ENCODE measurements at regions not wholly inside any gene's neighbourhood (a gene's known extent, or its start where the extent isn't known, plus 50 kb on each side); places are given as distances from the start of the nearest gene placed in this dataset.

GRCh38 chr5:169460123-169460522, 123.5 kb upstream of the SPDL1 start:
- Histone ChIP-seq H3K9me3 (ENCODE audit: low read depth, low read length) (no peaks in the 10 kb centered on the region), H4K20me1 (ENCODE audit: insufficient read depth, low read length) (no peaks in the 10 kb centered on the region), H2AFZ (ENCODE audit: low read length) (no peak overlapping the region), H3K27ac (ENCODE audit: low read depth, low read length) (no peak overlapping the region), H3K36me3 (ENCODE audit: insufficient read depth, low read length) (no peaks in the 10 kb centered on the region), H3K4me3 (ENCODE audit: insufficient read depth, low read length) (no peak overlapping the region), H3K4me2 (ENCODE audit: insufficient read depth, low read length) (no peak overlapping the region), H3K79me2 (ENCODE audit: insufficient read depth, low read length) (no peaks in the 10 kb centered on the region), H3K27me3 (ENCODE audit: insufficient read depth, low read length) (no peaks in the 10 kb centered on the region), H3K4me1 (ENCODE audit: insufficient read depth, low read length) (no peaks in the 10 kb centered on the region)
- DNase-seq (ENCODE audit: insufficient read length, low spot score, missing footprints) = no peak
- TF ChIP-seq CTCF (IDR thresholded peaks at IDR 0.05; ENCODE audit: extremely low read depth, low read depth, low read length) = no peak

- TF ChIP-seq CTCF (IDR thresholded peaks at IDR 0.05; ENCODE audit: extremely low read depth, low read depth, low read length) = no peak
- no peak overlapping the region for H2AFZ ChIP-seq (ENCODE audit: low read length)
- no peak overlapping the region for H3K4me3 ChIP-seq (ENCODE audit: insufficient read depth, low read length)
- H3K27ac ChIP-seq (ENCODE audit: low read depth, low read length) = no peak overlapping the region
- DNase-seq (ENCODE audit: insufficient read length, low spot score, missing footprints) = no peak
- no peaks in the 10 kb centered on the region for H3K27me3 ChIP-seq (ENCODE audit: insufficient read depth, low read length)
- no peaks in the 10 kb centered on the region for H3K36me3 ChIP-seq (ENCODE audit: insufficient read depth, low read length)
- no peaks in the 10 kb centered on the region for H3K79me2 ChIP-seq (ENCODE audit: insufficient read depth, low read length)
- no peak overlapping the region for H3K4me2 ChIP-seq (ENCODE audit: insufficient read depth, low read length)
- no peaks in the 10 kb centered on the region for H3K9me3 ChIP-seq (ENCODE audit: low read depth, low read length)
- H3K4me1 ChIP-seq (ENCODE audit: insufficient read depth, low read length) = no peaks in the 10 kb centered on the region
- no peaks in the 10 kb centered on the region for H4K20me1 ChIP-seq (ENCODE audit: insufficient read depth, low read length)
Measured at GRCh38 chr5:169458221-169458620, 125.4 kb upstream of the SPDL1 start.

- Histone ChIP-seq H2AFZ (ENCODE audit: low read length) (no peak overlapping the region), H3K4me1 (ENCODE audit: insufficient read depth, low read length) (no peaks in the 10 kb centered on the region), H3K36me3 (ENCODE audit: insufficient read depth, low read length) (no peaks in the 10 kb centered on the region), H3K4me2 (ENCODE audit: insufficient read depth, low read length) (no peak overlapping the region), H3K27ac (ENCODE audit: low read depth, low read length) (no peak overlapping the region), H3K79me2 (ENCODE audit: insufficient read depth, low read length) (no peaks in the 10 kb centered on the region), H3K4me3 (ENCODE audit: insufficient read depth, low read length) (no peak overlapping the region), H3K9me3 (ENCODE audit: low read depth, low read length) (no peaks in the 10 kb centered on the region), H3K27me3 (ENCODE audit: insufficient read depth, low read length) (no peaks in the 10 kb centered on the region), H4K20me1 (ENCODE audit: insufficient read depth, low read length) (no peaks in the 10 kb centered on the region)
- DNase-seq (ENCODE audit: insufficient read length, low spot score, missing footprints) = no peak
- no peak for TF ChIP-seq CTCF (IDR thresholded peaks at IDR 0.05; ENCODE audit: extremely low read depth, low read depth, low read length)
Measured at GRCh38 chr5:169450464-169450863, 133.1 kb upstream of the SPDL1 start.

GRCh38 chr5:169448826-169449225, 134.7 kb upstream of the SPDL1 start:
- TF ChIP-seq CTCF (IDR thresholded peaks at IDR 0.05; ENCODE audit: extremely low read depth, low read depth, low read length) = no peak
- DNase-seq (ENCODE audit: insufficient read length, low spot score, missing footprints) = no peak
- Histone ChIP-seq H3K4me2 (ENCODE audit: insufficient read depth, low read length) (no peak overlapping the region), H3K4me3 (ENCODE audit: insufficient read depth, low read length) (no peak overlapping the region), H3K27ac (ENCODE audit: low read depth, low read length) (no peak overlapping the region), H3K9me3 (ENCODE audit: low read depth, low read length) (no peaks in the 10 kb centered on the region), H4K20me1 (ENCODE audit: insufficient read depth, low read length) (no peaks in the 10 kb centered on the region), H2AFZ (ENCODE audit: low read length) (no peak overlapping the region), H3K27me3 (ENCODE audit: insufficient read depth, low read length) (no peaks in the 10 kb centered on the region), H3K79me2 (ENCODE audit: insufficient read depth, low read length) (no peaks in the 10 kb centered on the region), H3K36me3 (ENCODE audit: insufficient read depth, low read length) (no peaks in the 10 kb centered on the region), H3K4me1 (ENCODE audit: insufficient read depth, low read length) (no peaks in the 10 kb centered on the region)
